HEK293 (cell line): ENCODE measurements at regions not wholly inside any gene's neighbourhood (a gene's known extent, or its start where the extent isn't known, plus 50 kb on each side); places are given as distances from the start of the nearest gene placed in this dataset.
"Not testable (repeated sequence)": the region's sequence is repeated elsewhere in the genome, so short reads cannot be mapped to it uniquely, and the experiment has no call there.

Experiments used
- CTCF ChIA-PET: fragments of 350-600 bp; formaldehyde crosslinking; extraction: SDS; loops from one replicate; lab custom pipeline; 2021; ENCODE audit warnings: antibody characterized with exemption; lab: Yijun Ruan, JAX
- POLR2A ChIA-PET: fragments of 300-600 bp; formaldehyde crosslinking; extraction: SDS; loops from one replicate; lab custom pipeline; 2020; ENCODE audit warnings: antibody characterized with exemption, inconsistent platforms; lab: Yijun Ruan, JAX
- H3K27ac ChIP-seq: fragments of 200-500 bp; sonication (Bioruptor generic); 2 replicates; pipeline ENCODE4 v1.5.1; 2014; ENCODE audit warnings: low read depth, low read length, control low read depth, inconsistent platforms; ENCODE audit errors: extremely low read depth
- H3K36me3 ChIP-seq, 2 experiments: fragments of 200-500 bp in 1 of 2; sonication (Bioruptor generic) in 1 of 2; 1 replicate in 1 of 2; 2 replicates in 1 of 2; pipeline ENCODE4 v1.5.1; 2014 to 2017; ENCODE audit warnings: inconsistent platforms in 2 of 2, low read length in 2 of 2; ENCODE audit not compliant: control insufficient read depth in 2 of 2, insufficient read depth in 1 of 2
- H3K4me1 ChIP-seq: fragments of 200-500 bp; sonication (Bioruptor generic); 2 replicates; pipeline ENCODE4 v1.5.1; 2014; ENCODE audit warnings: mild to moderate bottlenecking, low read length, inconsistent platforms; ENCODE audit not compliant: control insufficient read depth, insufficient read depth
- H3K4me3 ChIP-seq: 2 replicates; pipeline ENCODE4 v1.5.1; 2011; ENCODE audit warnings: low read depth, mild to moderate bottlenecking, control low read depth, low read length, moderate library complexity
- H3K9me3 ChIP-seq: fragments of 200-500 bp; sonication (Bioruptor generic); 2 replicates; pipeline ENCODE4 v1.5.1; 2014; ENCODE audit warnings: low read depth, low read length, inconsistent platforms; ENCODE audit not compliant: control insufficient read depth, insufficient read depth
- GLIS2 ChIP-seq: fragments of 450-650 bp; formaldehyde crosslinking; IDR thresholded peaks from 2 replicates; pipeline ENCODE4 v1.5.1; 2016; ENCODE audit warnings: missing biosample characterization, missing genetic modification characterization
- KLF8 ChIP-seq: fragments of 450-650 bp; formaldehyde crosslinking; IDR thresholded peaks from 2 replicates; pipeline ENCODE4 v1.5.1; 2016; ENCODE audit warnings: missing biosample characterization, missing genetic modification characterization
- OVOL3 ChIP-seq: fragments of 450-650 bp; formaldehyde crosslinking; IDR thresholded peaks from 2 replicates; pipeline ENCODE4 v1.5.1; 2016; ENCODE audit warnings: missing biosample characterization, missing genetic modification characterization
- SCRT1 ChIP-seq: fragments of 450-650 bp; formaldehyde crosslinking; IDR thresholded peaks from 2 replicates; pipeline ENCODE4 v1.5.1; 2016; ENCODE audit warnings: missing biosample characterization, missing genetic modification characterization, borderline replicate concordance
- ZEB2 ChIP-seq: fragments of 450-650 bp; formaldehyde crosslinking; IDR thresholded peaks from 2 replicates; pipeline ENCODE4 v1.5.1; 2016; ENCODE audit warnings: missing biosample characterization, missing genetic modification characterization
- ZNF202 ChIP-seq: fragments of 450-650 bp; formaldehyde crosslinking; IDR thresholded peaks from 2 replicates; pipeline ENCODE4 v1.5.1; 2016; ENCODE audit warnings: missing biosample characterization, missing genetic modification characterization, borderline replicate concordance
- ZNF221 ChIP-seq: fragments of 450-650 bp; formaldehyde crosslinking; IDR thresholded peaks from 2 replicates; pipeline ENCODE4 v1.5.1; 2017; ENCODE audit warnings: missing biosample characterization, missing genetic modification characterization, borderline replicate concordance
- ZNF266 ChIP-seq: fragments of 450-650 bp; formaldehyde crosslinking; IDR thresholded peaks from 2 replicates; pipeline ENCODE4 v1.5.1; 2016; ENCODE audit warnings: missing biosample characterization, missing genetic modification characterization, low read depth
- ZNF37A ChIP-seq: fragments of 450-650 bp; IDR thresholded peaks from 2 replicates; pipeline ENCODE4 v1.5.1; 2018; ENCODE audit warnings: missing biosample characterization, missing genetic modification characterization
- ZNF433 ChIP-seq: fragments of 450-650 bp; formaldehyde crosslinking; IDR thresholded peaks from 2 replicates; pipeline ENCODE4 v1.5.1; 2016; ENCODE audit warnings: missing biosample characterization, missing genetic modification characterization, low read depth
- ZNF529 ChIP-seq: fragments of 450-650 bp; formaldehyde crosslinking; IDR thresholded peaks from 2 replicates; pipeline ENCODE4 v1.5.1; 2017; ENCODE audit warnings: missing genetic modification characterization, missing biosample characterization; ENCODE audit not compliant: insufficient replicate concordance
- ZNF768 ChIP-seq: fragments of 450-650 bp; formaldehyde crosslinking; IDR thresholded peaks from 2 replicates; pipeline ENCODE4 v1.5.1; 2018; ENCODE audit warnings: missing biosample characterization, mild to moderate bottlenecking, missing genetic modification characterization
- ZSCAN23 ChIP-seq: fragments of 450-650 bp; formaldehyde crosslinking; IDR thresholded peaks from 2 replicates; pipeline ENCODE4 v1.5.1; 2016; ENCODE audit warnings: missing biosample characterization, missing genetic modification characterization
- TF ChIP-seq, protein P1 (sequence below): fragments of 450-650 bp; formaldehyde crosslinking; IDR thresholded peaks from 2 replicates; pipeline ENCODE4 v1.5.1; 2016; ENCODE audit warnings: missing biosample characterization, missing genetic modification characterization, borderline replicate concordance

DNA sequence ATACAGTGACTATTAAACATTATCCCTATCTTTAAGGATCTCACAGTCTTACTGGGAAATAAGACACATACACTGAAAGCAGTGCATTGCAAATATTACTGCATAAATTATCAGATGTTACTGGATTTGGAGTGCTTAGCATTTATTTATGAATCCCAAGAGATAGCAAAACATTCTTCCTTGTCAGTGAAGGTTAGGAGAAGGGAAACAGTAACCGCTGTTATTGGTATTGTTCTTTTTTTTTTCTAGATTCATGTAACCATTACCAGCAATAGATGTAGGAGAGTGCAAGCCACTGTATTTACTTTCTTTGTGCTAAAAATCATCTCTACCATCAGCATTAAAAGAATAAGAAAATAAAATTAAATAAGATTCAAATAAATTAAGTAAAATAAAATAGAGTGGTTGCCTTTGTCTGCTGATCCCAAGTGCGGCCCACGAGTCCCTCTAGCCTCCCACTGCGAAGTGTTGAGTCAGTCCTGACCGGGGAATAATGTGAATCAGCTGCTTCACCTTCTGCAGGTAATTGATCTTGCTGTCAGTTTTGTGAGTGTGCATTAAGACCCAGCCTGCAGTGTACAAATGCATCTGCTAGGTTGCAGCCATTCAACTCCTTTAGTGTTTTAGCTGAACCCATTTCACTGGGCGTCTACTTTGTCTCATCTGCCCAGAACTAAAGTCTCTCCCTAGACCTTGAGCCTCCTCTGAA is 1344.9 kb downstream of the GATA3 start:
- ChIA-PET POLR2A (no interaction called here), CTCF (no interaction called here)
- Histone ChIP-seq H3K4me1 (no peaks in the 10 kb centered on the region), H3K4me3 (no peak overlapping the region), H3K27ac (no peak overlapping the region), H3K36me3 (no peaks in the 10 kb centered on the region), H3K9me3 (no peaks in the 10 kb centered on the region)
- TF ChIP-seq ZEB2 (tag by site-specific recombination), result no peak
- no peak for TF ChIP-seq ZNF37A (tag by site-specific recombination)
- no peak for TF ChIP-seq ZNF202 (tag by site-specific recombination)
- TF ChIP-seq ZNF529 (tag by site-specific recombination), result no peak
- TF ChIP-seq ZNF768 (tag by site-specific recombination), result no peak
- TF ChIP-seq KLF8 (tag by site-specific recombination), result no peak

DNA sequence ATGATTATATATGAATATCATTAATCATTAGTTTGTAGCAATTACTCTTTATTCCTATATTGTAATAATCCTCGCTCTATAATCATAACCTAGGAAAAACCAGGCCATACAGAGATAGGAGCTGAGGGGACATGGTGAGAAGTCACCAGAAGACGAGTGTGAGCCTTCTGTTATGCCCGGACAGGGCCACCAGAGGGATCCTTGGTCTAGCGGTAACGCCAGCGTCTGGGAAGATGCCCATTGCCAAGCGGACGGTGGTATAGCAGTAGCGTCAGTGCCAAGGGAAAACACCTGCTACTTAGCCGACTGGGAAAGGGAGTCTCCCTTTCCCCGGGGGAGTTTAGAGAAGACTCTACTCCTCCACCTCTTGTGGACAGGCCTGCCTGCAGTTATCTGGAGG is 1347.6 kb downstream of the GATA3 start:
- CTCF ChIA-PET, H3K4me3 ChIP-seq, H3K27ac ChIP-seq, POLR2A ChIA-PET, H3K9me3 ChIP-seq, H3K36me3 ChIP-seq, H3K4me1 ChIP-seq: not testable (repeated sequence)

DNA sequence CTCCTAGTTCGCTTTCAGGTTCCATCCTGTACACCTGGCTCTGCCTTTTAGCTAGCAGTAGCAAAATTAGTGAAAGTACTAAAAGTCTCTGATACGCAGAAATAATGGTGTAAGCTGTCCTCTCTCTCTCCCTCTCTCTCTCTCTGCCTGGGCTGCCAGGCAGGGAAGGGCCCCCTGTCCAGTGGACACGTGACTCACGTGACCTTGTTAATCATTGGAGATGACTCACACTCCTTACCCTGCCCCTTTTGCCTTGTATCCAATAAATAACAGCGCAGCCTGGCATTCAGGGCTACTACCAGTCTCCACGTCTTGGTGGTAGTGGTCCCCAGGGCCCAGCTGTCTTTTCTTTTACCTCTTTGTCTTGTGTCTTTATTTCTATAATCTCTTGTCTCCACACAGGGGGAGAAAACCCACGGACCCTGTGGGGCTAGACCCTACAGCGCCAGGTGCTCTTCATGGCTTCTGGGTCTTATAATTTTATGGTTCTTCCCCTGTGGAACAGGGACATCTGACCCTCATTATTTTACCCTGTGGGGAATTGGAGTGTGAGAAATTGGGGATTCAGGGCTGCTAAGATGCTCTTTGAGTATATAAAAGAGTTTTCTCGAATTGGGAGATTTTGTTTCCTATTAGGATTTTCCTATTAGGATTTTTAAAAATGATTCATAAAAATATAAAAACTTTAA is 1348.2 kb downstream of the GATA3 start:
- H3K36me3 ChIP-seq, H3K4me3 ChIP-seq, POLR2A ChIA-PET, H3K9me3 ChIP-seq, H3K4me1 ChIP-seq, H3K27ac ChIP-seq: not testable (repeated sequence)
- CTCF ChIA-PET, result interaction anchor here (0.8 kb wide), 2 partner anchors 20 to 782 kb away, joined by 3 to 4 read pairs; no protein-coding TSS in a partner anchor

DNA sequence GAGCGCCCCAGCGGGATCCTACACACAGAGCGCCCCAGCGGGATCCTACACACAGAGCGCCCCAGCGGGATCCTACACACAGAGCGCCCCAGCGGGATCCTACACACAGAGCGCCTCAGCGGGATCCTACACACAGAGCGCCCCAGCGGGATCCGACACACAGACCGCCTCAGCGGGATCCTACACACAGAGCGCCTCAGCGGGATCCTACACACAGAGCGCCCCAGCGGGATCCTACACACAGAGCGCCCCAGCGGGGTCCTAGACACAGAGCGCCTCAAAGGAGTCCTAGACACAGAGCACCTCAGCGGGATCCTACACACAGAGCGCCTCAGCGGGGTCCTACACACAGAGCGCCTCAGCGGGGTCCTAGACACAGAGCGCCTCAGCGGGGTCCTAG is 1352.7 kb downstream of the GATA3 start:
- H3K9me3 ChIP-seq, POLR2A ChIA-PET, CTCF ChIA-PET: not testable (repeated sequence)

GRCh38 chr10:9416331-9416730 is 1361.8 kb downstream of the GATA3 start:
- Histone ChIP-seq H3K9me3 (no peaks in the 10 kb centered on the region), H3K4me3 (no peak overlapping the region), H3K4me1 (no peaks in the 10 kb centered on the region), H3K27ac (no peak overlapping the region), H3K36me3 (no peaks in the 10 kb centered on the region)
- TF ChIP-seq OVOL3 (tag by site-specific recombination) (no peak), SCRT1 (tag by site-specific recombination) (no peak), ZNF768 (tag by site-specific recombination) (no peak), GLIS2 (tag by site-specific recombination) (no peak), ZNF433 (tag by site-specific recombination) (no peak), ZNF221 (tag by site-specific recombination) (no peak), ZNF266 (tag by site-specific recombination) (no peak), ZSCAN23 (no peak)
- TF ChIP-seq, protein P1, sequence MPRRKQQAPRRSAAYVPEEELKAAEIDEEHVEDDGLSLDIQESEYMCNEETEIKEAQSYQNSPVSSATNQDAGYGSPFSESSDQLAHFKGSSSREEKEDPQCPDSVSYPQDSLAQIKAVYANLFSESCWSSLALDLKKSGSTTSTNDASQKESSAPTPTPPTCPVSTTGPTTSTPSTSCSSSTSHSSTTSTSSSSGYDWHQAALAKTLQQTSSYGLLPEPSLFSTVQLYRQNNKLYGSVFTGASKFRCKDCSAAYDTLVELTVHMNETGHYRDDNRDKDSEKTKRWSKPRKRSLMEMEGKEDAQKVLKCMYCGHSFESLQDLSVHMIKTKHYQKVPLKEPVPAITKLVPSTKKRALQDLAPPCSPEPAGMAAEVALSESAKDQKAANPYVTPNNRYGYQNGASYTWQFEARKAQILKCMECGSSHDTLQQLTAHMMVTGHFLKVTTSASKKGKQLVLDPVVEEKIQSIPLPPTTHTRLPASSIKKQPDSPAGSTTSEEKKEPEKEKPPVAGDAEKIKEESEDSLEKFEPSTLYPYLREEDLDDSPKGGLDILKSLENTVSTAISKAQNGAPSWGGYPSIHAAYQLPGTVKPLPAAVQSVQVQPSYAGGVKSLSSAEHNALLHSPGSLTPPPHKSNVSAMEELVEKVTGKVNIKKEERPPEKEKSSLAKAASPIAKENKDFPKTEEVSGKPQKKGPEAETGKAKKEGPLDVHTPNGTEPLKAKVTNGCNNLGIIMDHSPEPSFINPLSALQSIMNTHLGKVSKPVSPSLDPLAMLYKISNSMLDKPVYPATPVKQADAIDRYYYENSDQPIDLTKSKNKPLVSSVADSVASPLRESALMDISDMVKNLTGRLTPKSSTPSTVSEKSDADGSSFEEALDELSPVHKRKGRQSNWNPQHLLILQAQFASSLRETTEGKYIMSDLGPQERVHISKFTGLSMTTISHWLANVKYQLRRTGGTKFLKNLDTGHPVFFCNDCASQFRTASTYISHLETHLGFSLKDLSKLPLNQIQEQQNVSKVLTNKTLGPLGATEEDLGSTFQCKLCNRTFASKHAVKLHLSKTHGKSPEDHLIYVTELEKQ (tag by site-specific recombination), result no peak
- POLR2A ChIA-PET, result no interaction called here
- CTCF ChIA-PET, result no interaction called here

More for the DNA sequence above, 1352.7 kb downstream of the GATA3 start:
- not testable (repeated sequence) for H3K27ac ChIP-seq, H3K36me3 ChIP-seq, H3K4me3 ChIP-seq, H3K4me1 ChIP-seq
